ENCODE measurements at regions not wholly inside any gene's neighbourhood (a gene's known extent, or its start where the extent isn't known, plus 50 kb on each side); places are given as distances from the start of the nearest gene placed in this dataset.
"Not testable (repeated sequence)": the region's sequence is repeated elsewhere in the genome, so short reads cannot be mapped to it uniquely, and the experiment has no call there.

DNA sequence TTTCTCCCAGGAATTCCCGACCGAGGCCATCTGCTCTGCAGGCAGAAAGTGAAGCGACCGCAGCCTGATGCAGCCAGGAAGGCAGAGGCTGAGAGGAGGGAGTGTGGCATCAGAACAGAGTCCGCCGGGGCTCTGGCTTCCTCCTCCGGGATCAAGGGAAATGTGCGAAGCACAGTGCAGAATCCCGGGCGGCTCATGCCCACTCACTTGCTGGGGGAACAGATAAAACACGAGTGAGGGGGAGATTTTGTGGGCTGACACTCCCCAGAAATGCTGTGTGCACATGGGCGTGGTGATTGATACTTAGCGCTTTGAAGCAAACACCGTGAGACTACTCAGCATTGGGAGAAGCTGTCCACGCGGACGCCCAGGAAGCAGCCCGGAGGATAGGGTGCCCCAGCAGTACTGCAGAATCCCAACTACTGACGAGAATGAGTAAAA, 75.3 kb upstream of the POMP start:
- H3K9me3 Mint-ChIP-seq = no peaks in the 10 kb centered on the region
- peaks cover 7 to 9% of the 10 kb centered on the region in 2 donors for H3K27me3 Mint-ChIP-seq
- H3K4me3 Mint-ChIP-seq = no peak overlapping the region
- ATAC-seq (replicated peaks) (no peak), DNase-seq (no peak)
- no peaks in the 10 kb centered on the region for H3K36me3 Mint-ChIP-seq (ENCODE audit: insufficient read depth)
- H3K27ac Mint-ChIP-seq = no peak overlapping the region
- peaks cover 8 to 12% of the 10 kb centered on the region in 2 donors for H3K4me1 Mint-ChIP-seq (ENCODE audit: low read depth in 2 of 2)

DNA sequence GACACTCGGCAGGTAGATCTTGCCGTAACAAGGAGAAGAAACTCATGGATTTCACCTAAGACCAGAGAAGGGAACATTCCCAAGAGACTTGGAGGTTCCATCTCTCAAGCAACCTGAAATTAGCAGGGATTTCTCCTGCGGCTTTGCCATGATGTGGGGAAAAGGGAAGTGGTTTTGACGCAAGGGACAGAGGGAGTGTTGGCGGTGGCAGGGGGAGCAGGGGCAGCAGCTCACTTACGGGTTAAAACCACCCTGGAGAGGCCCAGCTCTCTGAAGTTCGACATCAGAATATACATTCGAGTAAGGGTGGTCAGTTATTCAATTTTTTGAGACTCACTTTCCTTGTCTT, 76.1 kb upstream of the POMP start:
- H3K4me3 Mint-ChIP-seq = no peak overlapping the region
- no peak overlapping the region for H3K27ac Mint-ChIP-seq
- DNase-seq (no peak), ATAC-seq (replicated peaks) (no peak)
- H3K4me1 Mint-ChIP-seq (ENCODE audit: low read depth in 2 of 2) = peaks cover 8 to 12% of the 10 kb centered on the region in 2 donors
- no peaks in the 10 kb centered on the region for H3K36me3 Mint-ChIP-seq (ENCODE audit: insufficient read depth)
- peaks cover 12 to 15% of the 10 kb centered on the region in 2 donors for H3K27me3 Mint-ChIP-seq
- no peaks in the 10 kb centered on the region for H3K9me3 Mint-ChIP-seq

DNA sequence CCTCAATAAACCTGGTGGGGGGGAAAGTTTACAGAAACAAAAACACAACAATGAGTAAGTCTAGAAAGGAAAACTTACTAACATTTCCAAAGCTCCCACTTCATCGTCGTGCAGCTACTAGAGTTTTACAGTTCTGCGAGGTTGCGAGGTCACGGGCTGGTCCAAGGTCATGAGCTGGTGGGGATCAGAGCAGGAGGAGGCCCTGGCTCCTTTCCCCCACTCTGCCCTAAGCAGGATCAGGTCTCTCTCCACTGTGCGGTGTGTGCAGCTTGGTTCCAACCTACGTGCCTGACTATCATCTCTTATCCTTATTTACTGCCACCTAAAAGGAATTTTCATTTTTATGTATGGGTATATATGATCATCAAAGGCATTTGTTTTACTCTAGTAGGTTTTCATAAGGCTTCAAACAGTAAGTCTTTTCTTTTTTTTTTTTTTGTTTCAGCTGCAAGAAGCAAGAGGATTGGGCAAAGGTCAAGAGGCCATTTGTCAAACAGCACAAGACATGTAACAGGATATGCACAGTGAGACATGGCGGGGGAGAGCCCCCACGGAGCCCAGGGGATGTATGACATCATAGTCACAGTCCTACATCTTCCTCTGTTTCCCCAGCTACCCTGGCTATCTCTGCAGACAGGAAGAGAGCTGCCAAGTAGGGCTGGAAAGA, 76.6 kb upstream of the POMP start:
- Mint-ChIP-seq H3K4me3 (no peak overlapping the region), H3K9me3 (no peaks in the 10 kb centered on the region)

DNA sequence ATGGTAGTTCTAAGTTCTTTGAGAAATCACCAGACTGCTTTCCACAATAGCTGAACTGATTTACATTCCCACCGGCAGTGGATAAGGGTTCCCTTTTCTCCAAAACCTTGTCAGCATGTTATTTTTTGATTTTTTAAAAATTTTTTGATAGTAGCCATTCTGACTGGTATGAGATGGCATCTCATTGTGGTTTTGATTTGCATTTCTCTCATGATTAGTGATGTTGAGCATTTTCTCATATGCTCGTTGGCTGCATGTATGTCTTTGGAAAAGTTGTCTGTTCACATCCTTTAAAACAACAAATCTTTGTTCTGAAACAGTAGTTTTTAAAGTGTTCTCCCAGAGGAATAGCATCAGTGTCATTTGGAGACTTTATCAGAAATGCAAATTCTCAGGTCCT, 77.5 kb upstream of the POMP start:
- ATAC-seq (replicated peaks) = no peak
- peaks cover 18 to 26% of the 10 kb centered on the region in 2 donors for H3K27me3 Mint-ChIP-seq
- H3K36me3 Mint-ChIP-seq (ENCODE audit: insufficient read depth) = no peaks in the 10 kb centered on the region
- no peaks in the 10 kb centered on the region for H3K9me3 Mint-ChIP-seq
- no peak overlapping the region for H3K27ac Mint-ChIP-seq
- DNase-seq = no peak
- H3K4me1 Mint-ChIP-seq (ENCODE audit: low read depth in 2 of 2) = peaks cover 8 to 9% of the 10 kb centered on the region in 2 donors
- H3K4me3 Mint-ChIP-seq = no peak overlapping the region

More for the DNA sequence above, 76.6 kb upstream of the POMP start:
- no peak for ATAC-seq (replicated peaks)
- DNase-seq = no peak
- H3K36me3 Mint-ChIP-seq (ENCODE audit: insufficient read depth) = no peaks in the 10 kb centered on the region
- peaks cover 17 to 18% of the 10 kb centered on the region in 2 donors for H3K27me3 Mint-ChIP-seq
- H3K27ac Mint-ChIP-seq = no peak overlapping the region
- peaks cover 8 to 12% of the 10 kb centered on the region in 2 donors for H3K4me1 Mint-ChIP-seq (ENCODE audit: low read depth in 2 of 2)

GRCh38 chr13:28579736-28580135, 79.2 kb upstream of the POMP start:
- Mint-ChIP-seq H3K9me3 (no peaks in the 10 kb centered on the region), H3K36me3 (ENCODE audit: insufficient read depth) (no peaks in the 10 kb centered on the region), H3K27ac (no peak overlapping the region), H3K4me3 (no peak overlapping the region), H3K4me1 (ENCODE audit: low read depth in 2 of 2) (peaks cover 0 to 6% of the 10 kb centered on the region in 2 donors), H3K27me3 (peaks cover 18 to 40% of the 10 kb centered on the region in 2 donors)
- DNase-seq (no peak), ATAC-seq (replicated peaks) (no peak)

DNA sequence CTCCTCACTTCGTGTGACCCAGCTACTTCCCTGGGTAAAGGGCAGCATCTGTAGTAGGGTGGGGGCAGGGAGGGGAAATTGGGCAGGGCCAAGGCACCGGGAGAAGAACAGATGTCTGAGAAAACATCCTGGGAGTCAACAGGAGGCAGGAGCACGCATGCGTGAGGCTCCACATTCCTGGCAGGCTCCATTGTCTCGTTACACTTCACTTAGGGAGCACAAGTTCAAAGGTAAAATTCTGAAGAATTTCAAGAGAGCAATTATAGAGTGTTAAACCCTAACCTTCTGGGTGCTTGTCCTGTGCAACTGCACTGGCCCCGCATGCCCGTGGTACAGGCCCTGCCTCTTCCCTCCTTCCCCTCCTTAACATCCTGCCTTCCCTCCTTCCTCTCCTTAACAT, 79.6 kb upstream of the POMP start:
- no peak for ATAC-seq (replicated peaks)
- Mint-ChIP-seq H3K36me3 (ENCODE audit: insufficient read depth) (no peaks in the 10 kb centered on the region), H3K27ac (no peak overlapping the region), H3K4me3 (no peak overlapping the region), H3K27me3 (peaks cover 18 to 43% of the 10 kb centered on the region in 2 donors), H3K4me1 (ENCODE audit: low read depth in 2 of 2) (peaks cover 0 to 7% of the 10 kb centered on the region in 2 donors), H3K9me3 (no peaks in the 10 kb centered on the region)
- no peak for DNase-seq

DNA sequence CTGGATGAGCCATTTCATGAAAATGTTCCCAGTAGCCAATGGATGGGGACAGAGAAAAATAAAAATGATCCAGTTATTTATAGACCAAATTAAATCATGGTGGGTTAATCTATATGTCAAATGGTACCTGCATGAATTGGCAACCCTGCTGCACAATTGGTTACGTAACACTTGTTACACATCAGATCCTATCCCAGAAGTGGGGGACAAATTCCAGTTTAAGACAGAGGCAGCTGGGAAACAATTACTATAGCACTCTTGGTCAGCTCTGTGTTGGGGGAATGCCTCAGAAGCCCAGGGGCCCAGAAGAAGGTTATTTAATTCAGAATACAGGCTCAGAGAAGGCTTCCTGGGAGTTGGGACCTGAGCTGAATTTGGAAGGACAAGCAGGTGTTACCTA, 81.1 kb upstream of the FLT1 start:
- DNase-seq = no peak
- H3K4me3 Mint-ChIP-seq = no peak overlapping the region
- H3K4me1 Mint-ChIP-seq (ENCODE audit: low read depth in 2 of 2) = peaks cover 0 to 4% of the 10 kb centered on the region in 2 donors
- no peak overlapping the region for H3K27ac Mint-ChIP-seq
- H3K36me3 Mint-ChIP-seq (ENCODE audit: insufficient read depth) = no peaks in the 10 kb centered on the region
- no peaks in the 10 kb centered on the region for H3K9me3 Mint-ChIP-seq
- no peak for ATAC-seq (replicated peaks)
- peaks cover 9 to 37% of the 10 kb centered on the region in 2 donors for H3K27me3 Mint-ChIP-seq

- peaks cover 0 to 4% of the 10 kb centered on the region in 2 donors for H3K4me1 Mint-ChIP-seq (ENCODE audit: low read depth in 2 of 2)
- no peak overlapping the region for H3K4me3 Mint-ChIP-seq
- no peak overlapping the region for H3K27ac Mint-ChIP-seq
- H3K27me3 Mint-ChIP-seq = peaks cover 9 to 37% of the 10 kb centered on the region in 2 donors
- H3K9me3 Mint-ChIP-seq = no peaks in the 10 kb centered on the region
- ATAC-seq (replicated peaks) = no peak
- DNase-seq = no peak
- no peaks in the 10 kb centered on the region for H3K36me3 Mint-ChIP-seq (ENCODE audit: insufficient read depth)
These were observed 80.3 kb upstream of the FLT1 start for GRCh38 chr13:28575200-28575599.

GRCh38 chr13:28574617-28575142, 79.8 kb upstream of the FLT1 start:
- Mint-ChIP-seq H3K4me3 (no peak overlapping the region), H3K4me1 (ENCODE audit: low read depth in 2 of 2) (peaks cover 0 to 4% of the 10 kb centered on the region in 2 donors), H3K27ac (no peak overlapping the region), H3K27me3 (peaks cover 9 to 37% of the 10 kb centered on the region in 2 donors), H3K36me3 (ENCODE audit: insufficient read depth) (no peaks in the 10 kb centered on the region), H3K9me3 (no peaks in the 10 kb centered on the region)
- ATAC-seq (replicated peaks) (peak; percentile 22), DNase-seq (no peak)

- DNase-seq (no peak), ATAC-seq (replicated peaks) (no peak)
- no peak overlapping the region for H3K4me3 Mint-ChIP-seq
- no peaks in the 10 kb centered on the region for H3K36me3 Mint-ChIP-seq (ENCODE audit: insufficient read depth)
- no peaks in the 10 kb centered on the region for H3K9me3 Mint-ChIP-seq
- H3K27ac Mint-ChIP-seq = no peak overlapping the region
- H3K27me3 Mint-ChIP-seq = peaks cover 9 to 43% of the 10 kb centered on the region in 2 donors
- H3K4me1 Mint-ChIP-seq (ENCODE audit: low read depth in 2 of 2) = peaks cover 0 to 4% of the 10 kb centered on the region in 2 donors
These were observed 78.9 kb upstream of the FLT1 start for GRCh38 chr13:28573595-28574373.

DNA sequence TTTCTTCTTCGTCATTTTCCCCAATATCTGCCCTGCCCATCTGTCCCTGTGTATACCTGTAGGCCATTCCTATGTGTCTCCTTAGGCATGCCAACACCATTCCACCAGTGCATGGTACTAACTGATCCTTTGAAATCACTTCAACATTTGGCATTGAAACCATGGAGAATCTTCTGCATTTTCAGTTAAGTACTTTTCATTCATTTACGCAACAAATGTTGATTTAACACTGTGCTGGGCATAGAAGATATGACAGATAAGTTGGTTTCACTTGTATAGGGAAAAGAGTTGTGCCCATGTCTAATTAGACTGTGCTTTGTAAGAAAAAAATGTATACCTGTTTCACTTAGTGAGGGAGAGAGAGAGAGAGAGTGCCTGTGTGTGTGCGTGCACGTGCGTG, 77.9 kb upstream of the FLT1 start:
- no peak overlapping the region for H3K27ac Mint-ChIP-seq
- H3K36me3 Mint-ChIP-seq (ENCODE audit: insufficient read depth) = no peaks in the 10 kb centered on the region
- H3K4me1 Mint-ChIP-seq (ENCODE audit: low read depth in 2 of 2) = peaks cover 0 to 4% of the 10 kb centered on the region in 2 donors
- H3K27me3 Mint-ChIP-seq = peaks cover 3 to 47% of the 10 kb centered on the region in 2 donors
- DNase-seq = no peak
- H3K9me3 Mint-ChIP-seq = no peaks in the 10 kb centered on the region
- no peak for ATAC-seq (replicated peaks)
- H3K4me3 Mint-ChIP-seq = no peak overlapping the region

- H3K4me3 Mint-ChIP-seq; H3K4me1 Mint-ChIP-seq (ENCODE audit: low read depth in 2 of 2); ATAC-seq (replicated peaks); H3K36me3 Mint-ChIP-seq (ENCODE audit: insufficient read depth); H3K9me3 Mint-ChIP-seq; H3K27ac Mint-ChIP-seq; DNase-seq: not testable (repeated sequence)
- peaks cover 0 to 29% of the 10 kb centered on the region in 2 donors for H3K27me3 Mint-ChIP-seq
These were observed 75.4 kb upstream of the FLT1 start for GRCh38 chr13:28570356-28570755.

DNA sequence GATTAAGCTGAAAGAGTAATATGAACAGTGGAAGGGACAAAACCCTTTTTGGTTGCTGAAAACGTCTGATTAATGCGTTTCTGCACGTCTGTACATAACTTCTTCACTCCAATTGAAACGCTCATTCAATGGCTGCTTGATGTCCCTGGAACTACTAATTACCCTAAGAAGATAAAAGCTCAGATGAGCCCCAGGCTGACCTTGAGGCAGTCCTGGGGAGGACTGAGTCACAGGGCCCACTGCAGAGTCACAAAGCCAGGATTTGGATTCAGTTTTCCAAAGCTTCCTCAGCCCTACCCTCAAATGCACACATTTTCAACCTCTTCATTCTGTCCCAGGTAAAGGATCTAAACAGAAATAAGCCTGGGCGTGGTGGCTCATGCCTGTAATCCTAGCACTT, 75.0 kb upstream of the FLT1 start:
- Mint-ChIP-seq H3K4me1 (ENCODE audit: low read depth in 2 of 2) (peaks cover 0 to 3% of the 10 kb centered on the region in 2 donors), H3K4me3 (no peak overlapping the region), H3K27ac (no peak overlapping the region), H3K27me3 (peaks cover 0 to 24% of the 10 kb centered on the region in 2 donors), H3K36me3 (ENCODE audit: insufficient read depth) (no peaks in the 10 kb centered on the region), H3K9me3 (no peaks in the 10 kb centered on the region)
- no peak for ATAC-seq (replicated peaks)
- DNase-seq = no peak

DNA sequence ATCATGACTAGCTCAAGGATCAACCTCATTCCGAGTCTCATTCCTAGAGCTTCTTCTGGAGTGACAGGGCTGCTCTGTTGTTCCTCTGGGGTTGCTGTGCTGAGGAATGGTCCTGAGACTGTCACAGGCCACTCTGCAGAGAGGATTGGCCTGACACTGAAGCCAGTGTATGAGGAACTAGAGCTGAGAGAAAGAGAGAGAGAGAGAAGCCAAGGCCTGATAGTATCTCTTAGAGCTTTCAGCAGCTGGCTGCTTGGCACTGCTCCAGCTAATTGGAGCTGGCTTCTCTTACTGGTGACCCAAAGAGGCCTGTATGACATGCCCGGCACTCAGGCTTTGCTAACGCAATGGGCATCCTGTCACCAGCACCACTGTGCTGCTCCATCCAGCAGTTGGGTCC, 73.4 kb upstream of the FLT1 start:
- no peak overlapping the region for H3K27ac Mint-ChIP-seq
- H3K36me3 Mint-ChIP-seq (ENCODE audit: insufficient read depth) = no peaks in the 10 kb centered on the region

More for the DNA sequence above, 73.4 kb upstream of the FLT1 start:
- peaks cover 4 to 33% of the 10 kb centered on the region in 2 donors for H3K27me3 Mint-ChIP-seq
- DNase-seq (no peak), ATAC-seq (replicated peaks) (no peak)
- no peaks in the 10 kb centered on the region for H3K9me3 Mint-ChIP-seq
- H3K4me1 Mint-ChIP-seq (ENCODE audit: low read depth in 2 of 2) = no peaks in the 10 kb centered on the region
- H3K4me3 Mint-ChIP-seq = no peak overlapping the region
